ENCODE measurements at regions not wholly inside any gene's neighbourhood (a gene's known extent, or its start where the extent isn't known, plus 50 kb on each side); places are given as distances from the start of the nearest gene placed in this dataset.

DNA sequence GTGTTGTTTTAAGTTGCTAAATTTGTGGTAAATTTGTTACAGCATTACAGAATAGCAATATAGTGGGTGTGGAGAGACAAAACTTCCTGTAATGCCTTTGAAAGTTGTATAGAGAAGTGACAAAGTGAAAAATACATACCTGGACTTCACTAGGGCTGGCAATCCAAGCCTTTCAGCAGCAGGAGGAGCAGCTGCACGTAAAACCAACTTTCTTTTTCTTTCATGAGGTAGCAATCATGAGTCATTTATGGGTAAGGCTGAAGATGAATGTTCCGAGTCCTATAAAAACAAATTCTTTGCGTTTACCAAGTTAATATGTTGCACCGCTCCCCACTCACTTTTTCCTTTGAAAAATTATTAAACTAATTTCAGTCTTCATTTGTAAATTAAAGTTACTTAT is 1138.2 kb downstream of the TAF11L14 start:
- Mint-ChIP-seq H3K36me3 (ENCODE audit: low read depth) (no peaks in the 10 kb centered on the region), H3K9me3 (no peaks in the 10 kb centered on the region), H3K4me1 (no peaks in the 10 kb centered on the region), H3K4me3 (no peak overlapping the region), H3K27ac (no peak overlapping the region), H3K27me3 (ENCODE audit: low read depth) (no peaks in the 10 kb centered on the region)
- TF ChIP-seq, protein P1, sequence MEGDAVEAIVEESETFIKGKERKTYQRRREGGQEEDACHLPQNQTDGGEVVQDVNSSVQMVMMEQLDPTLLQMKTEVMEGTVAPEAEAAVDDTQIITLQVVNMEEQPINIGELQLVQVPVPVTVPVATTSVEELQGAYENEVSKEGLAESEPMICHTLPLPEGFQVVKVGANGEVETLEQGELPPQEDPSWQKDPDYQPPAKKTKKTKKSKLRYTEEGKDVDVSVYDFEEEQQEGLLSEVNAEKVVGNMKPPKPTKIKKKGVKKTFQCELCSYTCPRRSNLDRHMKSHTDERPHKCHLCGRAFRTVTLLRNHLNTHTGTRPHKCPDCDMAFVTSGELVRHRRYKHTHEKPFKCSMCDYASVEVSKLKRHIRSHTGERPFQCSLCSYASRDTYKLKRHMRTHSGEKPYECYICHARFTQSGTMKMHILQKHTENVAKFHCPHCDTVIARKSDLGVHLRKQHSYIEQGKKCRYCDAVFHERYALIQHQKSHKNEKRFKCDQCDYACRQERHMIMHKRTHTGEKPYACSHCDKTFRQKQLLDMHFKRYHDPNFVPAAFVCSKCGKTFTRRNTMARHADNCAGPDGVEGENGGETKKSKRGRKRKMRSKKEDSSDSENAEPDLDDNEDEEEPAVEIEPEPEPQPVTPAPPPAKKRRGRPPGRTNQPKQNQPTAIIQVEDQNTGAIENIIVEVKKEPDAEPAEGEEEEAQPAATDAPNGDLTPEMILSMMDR (IDR thresholded peaks at IDR 0.05; ENCODE audit: unreplicated experiment in 3 of 3): peak; percentile 38 to 52 (median 41)

DNA sequence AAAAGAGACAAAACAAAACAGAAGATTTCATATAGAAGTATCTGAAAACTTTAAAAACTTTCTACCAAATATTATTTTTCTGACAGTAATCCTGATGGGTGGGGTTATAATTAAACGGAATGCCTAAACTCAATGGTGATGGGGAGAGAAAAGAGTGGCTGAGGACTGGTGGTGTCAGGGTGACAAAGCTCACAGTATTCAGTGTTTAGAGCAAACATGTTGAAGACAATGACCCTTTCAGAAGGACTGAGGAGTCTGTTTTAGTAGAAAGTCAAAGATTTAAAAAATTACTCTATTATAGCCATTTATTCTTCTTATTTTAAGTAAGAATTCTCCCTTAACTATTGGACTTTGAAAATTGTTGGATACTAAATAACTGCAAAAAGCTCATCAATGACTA is 1144.0 kb downstream of the TAF11L14 start:
- H3K9me3 Mint-ChIP-seq: peaks cover 3% of the 10 kb centered on the region
- no peaks in the 10 kb centered on the region for H3K27me3 Mint-ChIP-seq (ENCODE audit: low read depth)
- no peak overlapping the region for H3K27ac Mint-ChIP-seq
- H3K36me3 Mint-ChIP-seq (ENCODE audit: low read depth): no peaks in the 10 kb centered on the region
- H3K4me1 Mint-ChIP-seq: no peaks in the 10 kb centered on the region
- H3K4me3 Mint-ChIP-seq: no peak overlapping the region
- TF ChIP-seq, protein P1 (IDR thresholded peaks at IDR 0.05; ENCODE audit: unreplicated experiment in 3 of 3): no peak

DNA sequence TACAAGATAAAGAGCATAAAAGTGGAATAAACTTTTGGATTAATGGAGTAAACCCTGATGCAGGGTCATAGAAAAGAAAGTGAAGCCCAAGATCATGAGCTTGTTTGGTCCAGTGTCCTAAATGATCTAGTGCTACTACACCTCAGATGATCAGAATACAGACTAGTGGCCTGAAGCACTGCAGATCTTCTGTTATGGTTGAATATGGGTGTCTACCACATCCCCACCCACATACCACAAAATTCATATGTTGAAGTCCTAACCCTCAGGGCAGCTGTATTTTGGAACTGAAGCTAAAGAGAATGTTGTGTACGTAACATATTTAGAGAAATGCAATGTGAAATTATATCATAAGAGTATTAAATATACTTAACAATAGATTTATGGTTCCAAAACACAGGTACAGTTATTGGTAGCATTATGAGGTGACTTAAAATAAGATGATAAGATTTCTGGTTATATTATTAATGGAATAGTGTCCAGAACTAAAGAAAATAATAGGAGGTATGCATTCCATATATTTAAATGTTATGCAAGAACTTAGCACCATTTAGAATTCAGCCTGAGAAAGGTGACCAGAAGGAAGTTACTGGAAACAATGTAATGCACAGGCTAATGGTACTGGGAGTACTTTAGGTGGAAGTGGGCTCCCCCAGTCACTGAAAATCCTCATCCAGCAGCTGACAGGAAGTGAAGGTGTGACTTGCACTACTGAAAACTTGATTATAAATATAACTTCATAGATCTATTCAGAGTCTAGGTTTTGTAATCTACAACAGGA is 1155.1 kb downstream of the TAF11L14 start:
- Mint-ChIP-seq H3K27ac (no peak overlapping the region), H3K27me3 (ENCODE audit: low read depth) (no peaks in the 10 kb centered on the region), H3K9me3 (no peaks in the 10 kb centered on the region), H3K36me3 (ENCODE audit: low read depth) (no peaks in the 10 kb centered on the region), H3K4me3 (no peak overlapping the region), H3K4me1 (no peaks in the 10 kb centered on the region)
- TF ChIP-seq, protein P1 (IDR thresholded peaks at IDR 0.05; ENCODE audit: unreplicated experiment in 3 of 3): no peak

DNA sequence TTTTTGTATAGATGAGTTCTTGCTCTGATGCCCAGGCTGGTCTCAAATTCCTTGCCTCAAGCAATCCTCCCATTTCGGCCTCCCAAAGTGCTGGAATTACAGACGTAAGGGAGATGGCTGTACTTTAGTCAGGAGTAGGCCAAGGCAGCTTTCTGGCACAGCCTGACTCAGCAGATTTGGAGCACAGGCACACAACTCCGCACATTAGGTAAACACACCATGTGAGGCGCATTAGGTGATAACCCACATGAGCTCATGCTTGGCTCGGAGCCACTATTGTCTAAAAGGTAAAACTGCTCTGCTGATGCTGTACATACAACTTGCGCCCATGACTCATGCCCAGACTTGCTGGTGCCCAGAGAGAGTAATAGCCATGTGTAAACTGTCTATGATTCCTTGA is 1157.9 kb downstream of the TAF11L14 start:
- TF ChIP-seq, protein P1 (IDR thresholded peaks at IDR 0.05; ENCODE audit: unreplicated experiment in 3 of 3): no peak
- Mint-ChIP-seq H3K36me3 (ENCODE audit: low read depth) (no peaks in the 10 kb centered on the region), H3K4me3 (no peak overlapping the region), H3K27me3 (ENCODE audit: low read depth) (no peaks in the 10 kb centered on the region), H3K4me1 (no peaks in the 10 kb centered on the region), H3K27ac (no peak overlapping the region), H3K9me3 (no peaks in the 10 kb centered on the region)

DNA sequence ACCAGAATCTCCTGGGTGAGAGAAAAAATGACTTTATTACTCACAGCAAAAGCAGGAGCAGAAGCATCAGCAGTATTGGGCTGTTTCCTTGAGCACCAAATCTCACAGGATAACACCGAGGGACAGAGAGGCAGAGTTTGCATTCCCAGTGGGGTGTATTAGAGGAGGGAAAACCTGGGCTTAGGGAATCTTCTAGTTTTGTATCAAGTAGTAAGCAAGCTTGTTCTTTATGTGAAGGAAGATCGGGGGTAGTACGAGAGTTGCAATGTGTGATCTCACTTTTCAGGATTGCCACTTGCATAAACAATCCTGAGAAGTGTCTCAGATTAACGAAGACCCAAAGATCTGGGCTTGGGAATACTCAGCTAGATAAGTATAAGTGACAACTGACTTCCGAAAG is 1163.0 kb downstream of the TAF11L14 start:
- TF ChIP-seq, protein P1 (IDR thresholded peaks at IDR 0.05; ENCODE audit: unreplicated experiment in 3 of 3): no peak
- H3K4me1 Mint-ChIP-seq: no peaks in the 10 kb centered on the region
- H3K36me3 Mint-ChIP-seq (ENCODE audit: low read depth): no peaks in the 10 kb centered on the region
- H3K27ac Mint-ChIP-seq: no peak overlapping the region
- H3K4me3 Mint-ChIP-seq: no peak overlapping the region
- peaks cover 2% of the 10 kb centered on the region for H3K9me3 Mint-ChIP-seq
- H3K27me3 Mint-ChIP-seq (ENCODE audit: low read depth): no peaks in the 10 kb centered on the region

DNA sequence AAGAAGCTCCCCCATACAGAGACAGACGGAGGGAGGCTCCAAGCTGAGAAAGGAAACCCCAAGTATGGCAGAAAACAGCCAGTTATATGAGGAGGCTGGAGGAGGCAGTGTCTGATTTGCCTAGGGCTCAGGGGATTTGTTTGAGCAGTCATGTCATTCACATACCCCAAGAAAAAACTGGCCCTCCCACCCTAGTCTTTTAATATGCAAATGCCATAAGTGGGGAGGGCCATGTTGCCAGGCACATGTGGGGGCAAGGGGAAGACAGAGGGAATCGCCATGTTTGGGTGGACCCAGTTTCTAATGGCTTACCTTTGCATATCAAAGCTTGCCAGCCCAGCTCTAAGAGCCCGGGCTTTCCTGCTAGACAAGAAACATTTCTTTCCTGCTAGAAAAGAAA is 1163.8 kb downstream of the TAF11L14 start:
- H3K27ac Mint-ChIP-seq: no peak overlapping the region
- H3K36me3 Mint-ChIP-seq (ENCODE audit: low read depth): no peaks in the 10 kb centered on the region
- H3K4me1 Mint-ChIP-seq: no peaks in the 10 kb centered on the region
- no peak overlapping the region for H3K4me3 Mint-ChIP-seq
- peaks cover 2% of the 10 kb centered on the region for H3K9me3 Mint-ChIP-seq
- TF ChIP-seq, protein P1 (IDR thresholded peaks at IDR 0.05; ENCODE audit: unreplicated experiment in 3 of 3): no peak
- no peaks in the 10 kb centered on the region for H3K27me3 Mint-ChIP-seq (ENCODE audit: low read depth)
